Spleen (tissue), 11 donors: ENCODE measurements at regions not wholly inside any gene's neighbourhood (a gene's known extent, or its start where the extent isn't known, plus 50 kb on each side); places are given as distances from the start of the nearest gene placed in this dataset.

Source experiments
- DNase-seq: peaks from one replicate; pipeline ENCODE4 v3.0.0-alpha.2; 2020
- H3K27ac ChIP-seq, 8 donors: fragments of 200-600 bp; sonication (generic) in 7 of 8; 1 replicate in 4 of 8; 2 replicates in 4 of 8; pipeline versions ENCODE4 v1.5.0 to v1.8.0; 2016 to 2021; ENCODE audit warnings: inconsistent platforms in 4 of 8, mild to moderate bottlenecking in 4 of 8, moderate library complexity in 1 of 8
- H3K27me3 ChIP-seq, 7 donors: fragments of 200-600 bp; sonication (generic) in 6 of 7; replicated peaks in 1 of 7; 1 replicate in 4 of 7; 2 replicates in 3 of 7; pipeline versions ENCODE4 v1.5.0 to v1.8.0; 2016 to 2021; ENCODE audit warnings: inconsistent platforms in 3 of 7, mild to moderate bottlenecking in 1 of 7
- H3K36me3 ChIP-seq, 6 donors: fragments of 200-600 bp; sonication (generic) in 5 of 6; 1 replicate in 4 of 6; 2 replicates in 2 of 6; pipeline versions ENCODE4 v1.5.0 to v1.8.0; 2016 to 2021; ENCODE audit warnings: inconsistent platforms in 2 of 6
- H3K4me1 ChIP-seq, 6 donors: fragments of 200-600 bp; sonication (generic) in 5 of 6; 1 replicate in 3 of 6; 2 replicates in 3 of 6; pipeline versions ENCODE4 v1.5.0 to v1.8.0; 2016 to 2021; ENCODE audit warnings: inconsistent platforms in 3 of 6
- H3K4me3 ChIP-seq, 8 donors: fragments of 200-600 bp; sonication (generic) in 7 of 8; 1 replicate in 4 of 8; 2 replicates in 4 of 8; pipeline versions ENCODE4 v1.5.0 to v1.8.0; 2016 to 2021; ENCODE audit warnings: inconsistent platforms in 4 of 8, mild to moderate bottlenecking in 4 of 8, moderate library complexity in 2 of 8
- H3K9me3 ChIP-seq, 8 donors: fragments of 200-600 bp; sonication (generic) in 7 of 8; 1 replicate in 4 of 8; 2 replicates in 4 of 8; pipeline versions ENCODE4 v1.5.0 to v1.8.0; 2016 to 2021; ENCODE audit warnings: inconsistent platforms in 4 of 8
- POLR2A ChIP-seq, 3 donors: fragments of 450-650 bp; IDR thresholded peaks; one replicate each; pipeline ENCODE4 v1.5.1; 2017; ENCODE audit warnings: antibody characterized with exemption in 3 of 3, mild to moderate bottlenecking in 1 of 3
- POLR2AphosphoS5 ChIP-seq, 3 donors: sonication (generic); formaldehyde crosslinking; IDR thresholded peaks; one replicate each; pipeline ENCODE4 v1.5.1; 2017; ENCODE audit warnings: antibody characterized with exemption in 3 of 3
- WGBS, 5 donors: extraction: QIAGEN DNeasy Blood & Tissue Kit in 3 of 5; methylation state at CpG; one replicate each; pipeline versions ENCODE4 v1.1.5 to v1.1.7; 2013 to 2018; 5-methylcytosine and 5-hydroxymethylcytosine counted together
- intact Hi-C: fragments of 100-400 bp; cut with DNase I; formaldehyde crosslinking; loops from one replicate; pipeline ENCODE4 v1.15.0; 2023; ENCODE audit warnings: low total_unique reads
- TF ChIP-seq, protein P1 (sequence below), 11 experiments: fragments of 200-600 bp in 7 of 11; fragments of 450-650 bp in 4 of 11; sonication (generic) in 4 of 11; IDR thresholded peaks in 8 of 11; conservative IDR thresholded peaks in 3 of 11; 1 replicate in 7 of 11; 2 replicates in 4 of 11; pipeline versions ENCODE4 v1.4.0 to v1.8.0; 2016 to 2021; ENCODE audit warnings: antibody characterized with exemption in 11 of 11, inconsistent platforms in 4 of 11, mild to moderate bottlenecking in 1 of 11
- donor health status: healthy with polysubstance abuse.
- donor health status: DM: no; HTN: no; CAD: no; lungs with moderate emphysema.
- donor health status: DM: no; HTN: no; CAD: no.
- donor health status: Bipolar disorder and iron deficiency.
- donor health status: healthy.
- donor health status: DM: no; HTN: no; CAD: no.
- donor health status: DM: yes; HTN: yes; CAD: no.

DNA sequence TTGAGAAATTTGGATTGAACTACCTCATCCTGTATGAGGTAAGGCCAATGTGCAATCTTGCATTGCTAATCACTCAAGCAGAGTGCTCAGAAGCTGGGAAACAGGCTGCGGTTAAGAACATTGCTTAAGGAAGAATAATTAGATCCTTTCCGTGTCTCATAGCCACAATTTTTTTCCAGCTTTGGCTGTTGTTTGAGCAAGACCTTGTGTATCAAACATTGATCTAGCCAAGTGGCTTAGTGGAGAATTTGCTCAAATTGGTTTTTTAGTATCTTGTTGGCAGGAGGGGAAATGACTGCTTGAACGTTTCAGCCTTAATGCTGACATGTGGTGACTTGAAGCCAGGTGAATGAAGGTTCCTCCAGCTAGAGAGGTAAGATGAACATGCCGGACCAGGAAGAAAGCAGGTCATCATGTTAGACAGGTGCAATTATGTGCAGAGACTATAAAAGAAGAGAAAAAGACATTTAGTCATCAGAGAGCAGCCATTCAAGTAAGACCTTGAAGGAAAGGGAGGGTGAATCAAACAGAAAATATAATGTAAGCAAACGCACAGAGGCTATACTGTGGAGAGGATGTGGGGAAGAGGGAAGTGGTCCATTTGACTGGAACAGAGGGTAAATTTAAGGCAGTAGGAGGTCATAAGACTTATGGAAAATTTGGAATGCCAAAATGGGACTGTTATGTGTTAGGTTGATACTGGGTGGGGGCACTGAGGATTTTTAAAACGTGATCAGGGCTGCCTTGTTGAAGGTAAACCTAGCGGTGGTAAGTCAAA is 98.9 kb upstream of the CYP1B1 start:
- Histone ChIP-seq H3K36me3 (no peaks in the 10 kb centered on the region), H3K27ac (peak overlapping the region in 7 of 8 donors; percentile 75 to 90 (median 83)), H3K27me3 (no peaks in the 10 kb centered on the region), H3K4me3 (peak overlapping the region in 2 of 8 donors; percentile 2 to 31), H3K4me1 (peaks cover 0 to 61% (median 10%) of the 10 kb centered on the region in 6 donors), H3K9me3 (peaks cover 0 to 6% (median 0%) of the 10 kb centered on the region in 8 donors)
- TF ChIP-seq, protein P1, sequence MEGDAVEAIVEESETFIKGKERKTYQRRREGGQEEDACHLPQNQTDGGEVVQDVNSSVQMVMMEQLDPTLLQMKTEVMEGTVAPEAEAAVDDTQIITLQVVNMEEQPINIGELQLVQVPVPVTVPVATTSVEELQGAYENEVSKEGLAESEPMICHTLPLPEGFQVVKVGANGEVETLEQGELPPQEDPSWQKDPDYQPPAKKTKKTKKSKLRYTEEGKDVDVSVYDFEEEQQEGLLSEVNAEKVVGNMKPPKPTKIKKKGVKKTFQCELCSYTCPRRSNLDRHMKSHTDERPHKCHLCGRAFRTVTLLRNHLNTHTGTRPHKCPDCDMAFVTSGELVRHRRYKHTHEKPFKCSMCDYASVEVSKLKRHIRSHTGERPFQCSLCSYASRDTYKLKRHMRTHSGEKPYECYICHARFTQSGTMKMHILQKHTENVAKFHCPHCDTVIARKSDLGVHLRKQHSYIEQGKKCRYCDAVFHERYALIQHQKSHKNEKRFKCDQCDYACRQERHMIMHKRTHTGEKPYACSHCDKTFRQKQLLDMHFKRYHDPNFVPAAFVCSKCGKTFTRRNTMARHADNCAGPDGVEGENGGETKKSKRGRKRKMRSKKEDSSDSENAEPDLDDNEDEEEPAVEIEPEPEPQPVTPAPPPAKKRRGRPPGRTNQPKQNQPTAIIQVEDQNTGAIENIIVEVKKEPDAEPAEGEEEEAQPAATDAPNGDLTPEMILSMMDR (IDR thresholded peaks at IDR 0.05 in 8 of 11, conservative IDR thresholded peaks at IDR 0.05 in 3 of 11): no peak
- peak in 1 of 3 donors; percentile 49 for TF ChIP-seq POLR2AphosphoS5 (IDR thresholded peaks at IDR 0.05)
- WGBS, 5 donors: 56 to 66% (median 60%) methylated on average over 7 of the region's 7 CpGs
- no peak for DNase-seq
- intact Hi-C loops: no loop called here

DNA sequence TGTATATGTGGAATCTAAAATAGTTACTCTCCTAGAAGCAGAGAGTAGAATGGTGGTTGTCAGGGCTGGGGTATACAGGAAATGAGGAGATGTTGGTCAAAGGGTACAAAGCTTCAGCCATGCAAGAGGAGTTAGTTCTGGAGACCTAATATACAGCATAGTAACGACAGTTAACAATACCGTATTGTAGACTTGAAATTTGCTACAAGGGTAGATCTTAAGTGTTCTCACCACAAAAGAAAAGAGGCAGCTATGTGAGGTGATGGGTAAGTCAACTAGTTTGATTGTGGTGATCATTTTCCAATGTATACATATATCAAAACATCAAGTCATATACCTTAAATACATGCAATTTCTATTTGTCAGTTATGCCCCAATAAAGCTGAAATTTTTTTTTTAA is 98.2 kb upstream of the CYP1B1 start:
- Histone ChIP-seq H3K9me3 (peaks cover 0 to 6% (median 0%) of the 10 kb centered on the region in 8 donors), H3K4me1 (peaks cover 0 to 61% (median 10%) of the 10 kb centered on the region in 6 donors), H3K27me3 (no peaks in the 10 kb centered on the region), H3K4me3 (no peak overlapping the region), H3K36me3 (no peaks in the 10 kb centered on the region), H3K27ac (peak overlapping the region in 7 of 8 donors; percentile 75 to 90 (median 83))
- no peak for TF ChIP-seq POLR2AphosphoS5 (IDR thresholded peaks at IDR 0.05)
- TF ChIP-seq, protein P1 (IDR thresholded peaks at IDR 0.05 in 8 of 11, conservative IDR thresholded peaks at IDR 0.05 in 3 of 11): no peak
- TF ChIP-seq POLR2A (IDR thresholded peaks at IDR 0.05): no peak
- intact Hi-C loops: no loop called here
- 84 to 94% (median 88%) methylated on average over 2 of the region's 2 CpGs for WGBS, 5 donors
- no peak for DNase-seq

- Histone ChIP-seq H3K27me3 (no peaks in the 10 kb centered on the region), H3K4me1 (peaks cover 0 to 60% (median 12%) of the 10 kb centered on the region in 6 donors), H3K9me3 (peaks cover 0 to 6% (median 0%) of the 10 kb centered on the region in 8 donors), H3K27ac (peak overlapping the region in 6 of 8 donors; percentile 75 to 90 (median 84)), H3K4me3 (no peak overlapping the region), H3K36me3 (no peaks in the 10 kb centered on the region)
- intact Hi-C loops: no loop called here
- DNase-seq: no peak
- 56 to 72% (median 64%) methylated on average over 4 of the region's 4 CpGs for WGBS, 5 donors
- TF ChIP-seq, protein P1 (IDR thresholded peaks at IDR 0.05 in 8 of 11, conservative IDR thresholded peaks at IDR 0.05 in 3 of 11): no peak
- TF ChIP-seq POLR2A (IDR thresholded peaks at IDR 0.05): no peak
- no peak for TF ChIP-seq POLR2AphosphoS5 (IDR thresholded peaks at IDR 0.05)
Observed at GRCh38 chr2:38173683-38174082, 97.7 kb upstream of the CYP1B1 start.

- TF ChIP-seq POLR2AphosphoS5 (IDR thresholded peaks at IDR 0.05): no peak
- TF ChIP-seq, protein P1 (IDR thresholded peaks at IDR 0.05 in 8 of 11, conservative IDR thresholded peaks at IDR 0.05 in 3 of 11): no peak
- TF ChIP-seq POLR2A (IDR thresholded peaks at IDR 0.05): no peak
- WGBS, 5 donors: 66 to 89% (median 77%) methylated on average over 1 of the region's 1 CpG
- Histone ChIP-seq H3K4me3 (no peak overlapping the region), H3K27ac (peak overlapping the region in 1 of 8 donors; percentile 20), H3K9me3 (peaks cover 0 to 6% (median 0%) of the 10 kb centered on the region in 8 donors), H3K4me1 (peaks cover 0 to 39% (median 9%) of the 10 kb centered on the region in 6 donors), H3K27me3 (no peaks in the 10 kb centered on the region), H3K36me3 (no peaks in the 10 kb centered on the region)
- intact Hi-C loops: no loop called here
- DNase-seq: no peak
Observed at GRCh38 chr2:38171208-38171855, 95.4 kb upstream of the CYP1B1 start.
